ENCODE measurements at regions not wholly inside any gene's neighbourhood (a gene's known extent, or its start where the extent isn't known, plus 50 kb on each side); places are given as distances from the start of the nearest gene placed in this dataset.

- Histone ChIP-seq H3K4me1 (peaks cover 5% of the 10 kb centered on the region), H3K4me3 (no peak overlapping the region), H3K27me3 (ENCODE audit: insufficient read depth in 3 of 3, low read length in 2 of 3) (peaks cover 0 to 37% (median 0%) of the 10 kb centered on the region in 3 donors), H3K27ac (no peak overlapping the region), H3K36me3 (ENCODE audit: insufficient read depth in 1 of 2, low read depth in 1 of 2) (no peaks in the 10 kb centered on the region), H3K9me3 (no peaks in the 10 kb centered on the region)
- DNase-seq, result no peak
- intact Hi-C loops (cut with DNase I), result no loop called here
- no peak for TF ChIP-seq CTCF (IDR thresholded peaks at IDR 0.05)
- 44 to 67% methylated on average over 1 of the region's 1 CpG; no CpG with 5 or more reads in 1 of the 3 donors for WGBS, 3 donors
- no peak for ATAC-seq
Measured at GRCh38 chrX:69107231-69107739, 58.0 kb downstream of the PJA1 start.

- TF ChIP-seq CTCF (IDR thresholded peaks at IDR 0.05), result no peak
- no peak overlapping the region for H3K27ac ChIP-seq
- H3K9me3 ChIP-seq, result no peaks in the 10 kb centered on the region
- intact Hi-C loops (cut with DNase I), result no loop called here
- H3K36me3 ChIP-seq (ENCODE audit: insufficient read depth in 1 of 2, low read depth in 1 of 2), result no peaks in the 10 kb centered on the region
- 59 to 82% (median 78%) methylated on average over 4 to 10 of the region's 10 CpGs for WGBS, 3 donors
- peaks cover 5% of the 10 kb centered on the region for H3K4me1 ChIP-seq
- H3K4me3 ChIP-seq, result no peak overlapping the region
- DNase-seq (no peak), ATAC-seq (no peak)
- H3K27me3 ChIP-seq (ENCODE audit: insufficient read depth in 3 of 3, low read length in 2 of 3), result peaks cover 0 to 31% (median 0%) of the 10 kb centered on the region in 3 donors
Measured at GRCh38 chrX:69104756-69105434, 60.4 kb downstream of the PJA1 start.

GRCh38 chrX:69103539-69103938, 61.7 kb downstream of the PJA1 start:
- no peak overlapping the region for H3K27ac ChIP-seq
- no peaks in the 10 kb centered on the region for H3K4me1 ChIP-seq
- intact Hi-C loops (cut with DNase I), result no loop called here

GRCh38 chrX:69102612-69103194, 62.5 kb downstream of the PJA1 start:
- peak in 2 of 4 donors; percentile 40 to 61 for ATAC-seq
- 56 to 68% (median 63%) methylated on average over 4 to 5 of the region's 5 CpGs for WGBS, 3 donors
- intact Hi-C loops (cut with DNase I), result no loop called here

More at GRCh38 chrX:69103539-69103938, 61.7 kb downstream of the PJA1 start:
- peaks cover 0 to 31% (median 0%) of the 10 kb centered on the region in 3 donors for H3K27me3 ChIP-seq (ENCODE audit: insufficient read depth in 3 of 3, low read length in 2 of 3)
- DNase-seq (no peak), ATAC-seq (no peak)
- no peak for TF ChIP-seq CTCF (IDR thresholded peaks at IDR 0.05)
- H3K4me3 ChIP-seq, result no peak overlapping the region
- H3K36me3 ChIP-seq (ENCODE audit: insufficient read depth in 1 of 2, low read depth in 1 of 2), result no peaks in the 10 kb centered on the region
- no peaks in the 10 kb centered on the region for H3K9me3 ChIP-seq
- 81 to 92% (median 82%) methylated on average over 5 of the region's 5 CpGs for WGBS, 3 donors

More at GRCh38 chrX:69102612-69103194, 62.5 kb downstream of the PJA1 start:
- DNase-seq, result no peak
- no peaks in the 10 kb centered on the region for H3K36me3 ChIP-seq (ENCODE audit: insufficient read depth in 1 of 2, low read depth in 1 of 2)
- H3K27me3 ChIP-seq (ENCODE audit: insufficient read depth in 3 of 3, low read length in 2 of 3), result peaks cover 0 to 23% (median 0%) of the 10 kb centered on the region in 3 donors
- H3K4me1 ChIP-seq, result no peaks in the 10 kb centered on the region
- TF ChIP-seq CTCF (IDR thresholded peaks at IDR 0.05), result no peak
- no peaks in the 10 kb centered on the region for H3K9me3 ChIP-seq
- no peak overlapping the region for H3K27ac ChIP-seq
- no peak overlapping the region for H3K4me3 ChIP-seq

All from psoas muscle (tissue), 7 donors.